GM18499 (cell line): ENCODE measurements at regions not wholly inside any gene's neighbourhood (a gene's known extent, or its start where the extent isn't known, plus 50 kb on each side); places are given as distances from the start of the nearest gene placed in this dataset.

Experiments used
- ATAC-seq: cut with Tn5 transposase; IDR thresholded peaks from one replicate; pipeline ENCODE4 v1.9.1; 2021; ENCODE audit warnings: moderate number of reproducible peaks; ENCODE audit not compliant: insufficient read depth, unreplicated experiment

GRCh38 chr6:2476376-2476775 is 231.0 kb upstream of the GMDS start:
- ATAC-seq = no peak

GRCh38 chr6:2471472-2471871 is 226.1 kb upstream of the GMDS start:
- no peak for ATAC-seq

- ATAC-seq = no peak
Measured at GRCh38 chr6:2469428-2469827, 224.0 kb upstream of the GMDS start.

GRCh38 chr6:2468601-2468955 is 223.2 kb upstream of the GMDS start:
- no peak for ATAC-seq

GRCh38 chr6:2467929-2468600 is 222.7 kb upstream of the GMDS start:
- ATAC-seq = no peak

- no peak for ATAC-seq
Measured at GRCh38 chr6:2465336-2465735, 219.9 kb upstream of the GMDS start.

GRCh38 chr6:2464641-2465040 is 219.2 kb upstream of the GMDS start:
- no peak for ATAC-seq

- no peak for ATAC-seq
Measured at GRCh38 chr6:2462831-2463230, 217.4 kb upstream of the GMDS start.

- no peak for ATAC-seq
Measured at GRCh38 chr6:2460216-2460745, 214.9 kb upstream of the GMDS start.

- ATAC-seq = no peak
Measured at GRCh38 chr6:2454180-2454579, 208.8 kb upstream of the GMDS start.

GRCh38 chr6:2450546-2450945 is 205.1 kb upstream of the GMDS start:
- no peak for ATAC-seq

GRCh38 chr6:2449572-2449940 is 204.2 kb upstream of the GMDS start:
- ATAC-seq = no peak

GRCh38 chr6:2448826-2449571 is 203.6 kb upstream of the GMDS start:
- no peak for ATAC-seq

- ATAC-seq = no peak
Measured at GRCh38 chr6:2447931-2448330, 202.5 kb upstream of the GMDS start.

- ATAC-seq = no peak
Measured at GRCh38 chr6:2447318-2447920, 202.0 kb upstream of the GMDS start.

GRCh38 chr6:2441601-2442475 is 196.4 kb upstream of the GMDS start:
- ATAC-seq = no peak

- ATAC-seq = no peak
Measured at GRCh38 chr6:2440516-2440915, 195.1 kb upstream of the GMDS start.

- ATAC-seq = no peak
Measured at GRCh38 chr6:2439632-2440031, 194.2 kb upstream of the GMDS start.

GRCh38 chr6:2439082-2439481 is 193.7 kb upstream of the GMDS start:
- no peak for ATAC-seq

- no peak for ATAC-seq
Measured at GRCh38 chr6:2436410-2437154, 191.2 kb upstream of the GMDS start.
